SW 1271 (cell line): ENCODE measurements at regions not wholly inside any gene's neighbourhood (a gene's known extent, or its start where the extent isn't known, plus 50 kb on each side); places are given as distances from the start of the nearest gene placed in this dataset.

ENCODE experiments used
- DNase-seq, 2 experiments: peaks; one replicate each; lab custom pipeline; 2025; lab: John Stamatoyannopoulos, UW

GRCh38 chr1:29525941-29526340 is 289.6 kb downstream of the PTPRU start:
- no peak for DNase-seq

- DNase-seq: no peak
These were observed 288.2 kb downstream of the PTPRU start for GRCh38 chr1:29524285-29525065.

- no peak for DNase-seq
These were observed 287.3 kb downstream of the PTPRU start for GRCh38 chr1:29523576-29523975.

- DNase-seq: no peak
These were observed 286.8 kb downstream of the PTPRU start for GRCh38 chr1:29523136-29523535.

- no peak for DNase-seq
These were observed 285.7 kb downstream of the PTPRU start for GRCh38 chr1:29521811-29522580.

DNA sequence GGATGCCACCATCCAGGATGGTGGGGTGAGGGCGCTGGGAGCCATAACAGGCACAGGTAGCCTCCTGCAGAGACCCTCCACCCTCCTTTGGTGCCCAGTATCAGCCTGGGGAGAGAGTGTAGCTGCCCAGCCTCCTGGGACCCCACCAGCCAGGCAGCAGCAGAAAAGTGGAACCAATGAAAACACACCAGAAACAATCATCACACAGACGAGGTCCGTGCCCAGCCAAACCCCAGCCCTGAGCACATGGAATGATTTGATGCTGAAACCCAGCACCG is 285.1 kb downstream of the PTPRU start:
- DNase-seq: no peak

- no peak for DNase-seq
These were observed 284.5 kb downstream of the PTPRU start for GRCh38 chr1:29520571-29521437.

DNA sequence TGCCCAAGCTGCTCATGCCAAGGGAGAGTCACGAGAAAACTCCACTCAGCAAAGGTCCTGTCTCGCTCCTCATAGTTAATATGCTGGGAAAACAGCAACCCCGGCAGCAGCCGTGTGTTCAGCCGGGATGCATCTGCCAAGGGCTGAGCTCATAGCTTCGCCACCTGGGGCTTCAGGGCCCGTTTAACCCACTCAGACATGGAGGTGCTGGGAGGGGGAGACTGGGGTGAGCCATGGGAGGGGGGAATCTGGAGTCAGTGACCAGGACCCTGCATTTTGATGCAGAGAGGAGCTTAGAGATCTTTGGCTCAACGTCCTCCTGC is 283.4 kb downstream of the PTPRU start:
- no peak for DNase-seq

DNA sequence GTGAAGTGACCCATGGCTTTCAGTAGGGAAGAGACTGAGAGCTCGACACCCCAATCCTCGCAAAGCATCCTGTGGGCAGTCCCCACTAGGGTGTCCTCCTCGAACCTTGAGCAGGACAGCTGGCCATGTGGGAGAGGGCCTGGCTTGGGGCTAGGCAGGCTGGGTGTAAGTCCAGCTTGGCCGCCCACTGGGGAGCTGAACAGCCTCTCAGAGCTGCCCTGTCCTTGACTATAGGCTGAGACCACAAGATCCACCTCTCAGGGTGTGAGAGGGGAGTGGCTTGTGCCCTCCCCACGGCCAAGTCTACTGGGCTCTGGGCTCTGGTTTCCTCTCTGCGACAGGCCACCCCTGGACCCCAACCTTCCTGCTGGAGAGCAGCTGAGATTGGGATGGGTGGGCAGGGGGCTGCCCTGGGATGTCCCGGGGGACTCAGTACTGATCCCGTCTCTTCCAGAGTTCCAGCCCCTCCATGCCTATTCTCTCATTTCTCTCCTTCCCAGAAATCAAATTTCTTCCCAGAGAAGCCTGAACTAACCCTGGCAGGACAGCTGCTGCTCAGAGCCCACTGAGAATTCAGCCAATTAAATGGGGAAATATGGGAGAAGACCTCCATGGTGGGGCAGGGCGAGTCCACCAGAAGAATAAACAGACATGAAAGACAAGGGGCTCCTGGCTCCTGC is 282.9 kb downstream of the PTPRU start:
- DNase-seq: no peak

- DNase-seq: no peak
These were observed 282.0 kb downstream of the PTPRU start for GRCh38 chr1:29518183-29518835.

DNA sequence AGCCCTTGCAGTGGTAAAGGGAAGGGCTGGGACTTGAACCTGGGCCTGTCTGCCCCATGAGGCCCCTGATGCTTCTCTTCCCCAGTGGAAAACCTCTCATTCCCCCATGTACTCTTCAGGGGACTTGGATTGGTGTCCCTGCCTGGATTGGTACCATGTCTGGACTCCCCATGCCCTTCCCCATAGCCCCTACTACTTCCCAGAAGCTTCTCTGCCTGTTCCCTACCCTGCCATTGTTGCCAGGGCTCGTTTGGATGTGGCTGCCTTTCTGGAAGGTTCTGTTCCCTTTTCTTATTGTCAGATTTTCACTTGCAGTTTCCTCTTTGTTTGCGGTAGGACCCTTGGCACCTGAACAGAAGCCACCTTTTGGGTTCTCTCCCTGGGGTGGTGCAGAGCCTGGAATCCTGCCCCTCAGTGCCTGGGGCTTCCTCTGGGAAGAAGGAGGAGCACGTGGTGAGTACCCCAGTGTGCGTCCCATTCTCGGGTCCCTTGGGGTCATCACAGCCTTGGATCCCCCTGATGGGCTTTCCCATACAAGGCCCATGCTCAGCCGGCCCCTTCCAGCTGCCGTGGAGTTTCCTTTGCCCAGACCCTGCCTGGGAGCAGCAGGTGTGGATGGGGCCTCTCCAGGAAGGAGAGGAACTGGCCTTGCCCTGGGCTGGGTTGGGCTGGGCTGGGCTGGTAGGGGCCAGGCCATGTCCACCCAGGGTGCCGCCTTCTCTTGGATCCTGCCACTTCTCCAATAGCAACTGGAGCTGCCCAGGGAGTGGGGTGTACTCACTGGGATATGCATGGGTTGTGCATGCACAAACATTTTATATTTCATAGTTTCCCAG is 281.1 kb downstream of the PTPRU start:
- no peak for DNase-seq

- DNase-seq: no peak
These were observed 279.9 kb downstream of the PTPRU start for GRCh38 chr1:29516063-29516820.

GRCh38 chr1:29515170-29515955 is 279.0 kb downstream of the PTPRU start:
- DNase-seq: no peak

- DNase-seq: no peak
These were observed 278.2 kb downstream of the PTPRU start for GRCh38 chr1:29514361-29515169.

DNA sequence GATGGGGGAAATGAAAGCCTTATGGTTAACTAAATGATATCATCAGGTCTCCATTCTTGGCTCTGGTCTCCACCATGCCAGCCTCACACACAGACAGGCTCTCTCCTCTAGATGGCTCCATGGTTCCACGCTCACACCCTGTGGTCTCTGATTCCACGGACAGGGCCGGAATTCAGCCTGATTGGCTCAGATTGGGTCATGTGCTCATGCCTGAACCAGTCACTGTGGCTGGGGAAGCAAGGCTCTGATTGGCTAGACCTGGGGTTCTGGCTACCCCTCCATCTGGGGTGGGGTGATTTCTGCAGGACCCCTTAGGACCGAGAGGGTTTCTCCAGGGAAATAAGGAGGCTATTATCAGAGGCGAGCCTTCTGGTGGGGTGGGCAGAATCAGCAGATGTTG is 277.0 kb downstream of the PTPRU start:
- DNase-seq: peak; percentile 6 to 30

DNA sequence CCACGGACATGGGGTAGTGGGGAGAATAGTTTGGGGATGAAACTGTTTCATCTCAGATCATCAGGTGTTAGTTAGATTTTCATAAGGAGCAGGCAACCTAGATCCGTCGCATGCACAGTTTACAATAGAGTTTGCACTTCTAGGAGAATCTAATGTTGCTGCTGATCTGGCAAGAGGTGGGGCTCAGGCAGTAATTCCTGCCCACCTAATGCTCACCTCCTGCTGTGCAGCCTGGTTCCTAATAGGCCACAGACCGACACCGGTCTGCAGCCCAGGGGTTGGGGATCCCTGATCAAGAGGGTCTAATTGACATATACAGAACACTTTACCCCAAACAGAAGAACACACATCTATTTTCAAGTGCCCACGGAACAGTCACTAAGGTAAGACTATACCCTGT is 275.1 kb downstream of the PTPRU start:
- DNase-seq: no peak

DNA sequence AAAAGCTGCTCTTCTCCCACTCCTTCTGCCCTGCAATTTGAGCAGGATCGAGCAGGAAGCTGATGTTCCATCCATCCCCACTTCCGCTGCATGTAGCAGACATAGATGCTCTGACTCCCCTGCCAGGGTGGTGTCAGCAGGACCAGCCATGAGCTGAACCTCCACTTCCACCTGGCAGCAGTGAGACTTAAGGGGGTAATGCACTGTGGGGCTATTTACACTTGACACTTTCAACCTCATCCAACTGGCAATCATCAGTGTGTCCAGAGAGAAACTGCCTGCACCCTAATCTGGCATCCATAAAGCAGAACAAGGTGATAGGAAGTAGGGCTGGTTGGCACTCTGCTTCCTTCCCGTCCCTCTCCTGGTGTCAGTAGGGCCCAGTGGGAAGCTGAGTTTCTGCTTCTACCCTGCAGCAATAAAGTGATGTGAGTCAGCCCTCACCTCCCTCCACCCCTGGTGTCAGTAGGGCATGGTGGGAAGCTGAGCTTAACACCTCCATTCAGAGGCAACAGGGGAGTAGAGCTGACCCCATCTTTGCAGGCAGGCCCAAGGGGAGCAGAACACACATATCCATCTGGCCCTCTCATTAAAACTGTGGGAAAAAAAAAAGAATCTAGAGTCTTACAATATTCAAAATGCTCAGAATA is 272.3 kb downstream of the PTPRU start:
- DNase-seq: no peak

GRCh38 chr1:29506678-29507225 is 270.4 kb downstream of the PTPRU start:
- no peak for DNase-seq
